ENCODE measurements at regions not wholly inside any gene's neighbourhood (a gene's known extent, or its start where the extent isn't known, plus 50 kb on each side); places are given as distances from the start of the nearest gene placed in this dataset.

GRCh38 chr17:54834086-54834485, 66.6 kb upstream of the TOM1L1 start:
- Mint-ChIP-seq H3K36me3 (ENCODE audit: unreplicated experiment) (no peaks in the 10 kb centered on the region), H3K9me3 (ENCODE audit: unreplicated experiment) (no peaks in the 10 kb centered on the region), H3K4me3 (ENCODE audit: unreplicated experiment) (no peak overlapping the region), H3K4me1 (ENCODE audit: low read depth, unreplicated experiment) (no peaks in the 10 kb centered on the region), H3K27ac (ENCODE audit: unreplicated experiment) (no peak overlapping the region), H3K27me3 (ENCODE audit: unreplicated experiment) (no peaks in the 10 kb centered on the region)
- no peak for TF ChIP-seq CTCF (IDR thresholded peaks at IDR 0.05; ENCODE audit: partially characterized antibody, unreplicated experiment)
- DNase-seq = no peak

GRCh38 chr17:54835015-54835414, 65.6 kb upstream of the TOM1L1 start:
- Mint-ChIP-seq H3K36me3 (ENCODE audit: unreplicated experiment) (no peaks in the 10 kb centered on the region), H3K4me3 (ENCODE audit: unreplicated experiment) (no peak overlapping the region), H3K27me3 (ENCODE audit: unreplicated experiment) (no peaks in the 10 kb centered on the region), H3K4me1 (ENCODE audit: low read depth, unreplicated experiment) (no peaks in the 10 kb centered on the region), H3K9me3 (ENCODE audit: unreplicated experiment) (no peaks in the 10 kb centered on the region), H3K27ac (ENCODE audit: unreplicated experiment) (no peak overlapping the region)
- DNase-seq = no peak
- no peak for TF ChIP-seq CTCF (IDR thresholded peaks at IDR 0.05; ENCODE audit: partially characterized antibody, unreplicated experiment)

- no peaks in the 10 kb centered on the region for H3K36me3 Mint-ChIP-seq (ENCODE audit: unreplicated experiment)
- H3K9me3 Mint-ChIP-seq (ENCODE audit: unreplicated experiment) = no peaks in the 10 kb centered on the region
- peaks cover 2% of the 10 kb centered on the region for H3K4me1 Mint-ChIP-seq (ENCODE audit: low read depth, unreplicated experiment)
- no peak for DNase-seq
- TF ChIP-seq CTCF (IDR thresholded peaks at IDR 0.05; ENCODE audit: partially characterized antibody, unreplicated experiment) = no peak
- H3K4me3 Mint-ChIP-seq (ENCODE audit: unreplicated experiment) = no peak overlapping the region
- H3K27ac Mint-ChIP-seq (ENCODE audit: unreplicated experiment) = no peak overlapping the region
- no peaks in the 10 kb centered on the region for H3K27me3 Mint-ChIP-seq (ENCODE audit: unreplicated experiment)
Measured at GRCh38 chr17:54836723-54837462, 63.8 kb upstream of the TOM1L1 start.

- no peak overlapping the region for H3K27ac Mint-ChIP-seq (ENCODE audit: unreplicated experiment)
- no peak overlapping the region for H3K4me3 Mint-ChIP-seq (ENCODE audit: unreplicated experiment)
- TF ChIP-seq CTCF (IDR thresholded peaks at IDR 0.05; ENCODE audit: partially characterized antibody, unreplicated experiment) = no peak
- no peaks in the 10 kb centered on the region for H3K9me3 Mint-ChIP-seq (ENCODE audit: unreplicated experiment)
- peaks cover 4% of the 10 kb centered on the region for H3K4me1 Mint-ChIP-seq (ENCODE audit: low read depth, unreplicated experiment)
- DNase-seq = no peak
- no peaks in the 10 kb centered on the region for H3K36me3 Mint-ChIP-seq (ENCODE audit: unreplicated experiment)
- H3K27me3 Mint-ChIP-seq (ENCODE audit: unreplicated experiment) = no peaks in the 10 kb centered on the region
Measured at GRCh38 chr17:54838651-54839421, 61.8 kb upstream of the TOM1L1 start.

- no peak for DNase-seq
- Mint-ChIP-seq H3K27ac (ENCODE audit: unreplicated experiment) (no peak overlapping the region), H3K27me3 (ENCODE audit: unreplicated experiment) (no peaks in the 10 kb centered on the region), H3K4me3 (ENCODE audit: unreplicated experiment) (no peak overlapping the region), H3K36me3 (ENCODE audit: unreplicated experiment) (no peaks in the 10 kb centered on the region), H3K4me1 (ENCODE audit: low read depth, unreplicated experiment) (peaks cover 6% of the 10 kb centered on the region), H3K9me3 (ENCODE audit: unreplicated experiment) (no peaks in the 10 kb centered on the region)
- TF ChIP-seq CTCF (IDR thresholded peaks at IDR 0.05; ENCODE audit: partially characterized antibody, unreplicated experiment) = no peak
Measured at GRCh38 chr17:54839447-54839846, 61.2 kb upstream of the TOM1L1 start.
